Tibial nerve (tissue), 3 donors: ENCODE measurements at regions not wholly inside any gene's neighbourhood (a gene's known extent, or its start where the extent isn't known, plus 50 kb on each side); places are given as distances from the start of the nearest gene placed in this dataset.

Source experiments
- EP300 ChIP-seq, 2 donors: sonication (generic); formaldehyde crosslinking; IDR thresholded peaks; one replicate each; pipeline ENCODE4 v1.6.1; 2017; ENCODE audit warnings: antibody characterized with exemption in 2 of 2, mild to moderate bottlenecking in 1 of 2
- POLR2A ChIP-seq, 2 donors: fragments of 450-650 bp; IDR thresholded peaks; one replicate each; pipeline ENCODE4 v1.6.1; 2017; ENCODE audit warnings: antibody characterized with exemption in 2 of 2, mild to moderate bottlenecking in 2 of 2, moderate library complexity in 2 of 2

- TF ChIP-seq POLR2A (IDR thresholded peaks at IDR 0.05), result no peak
- TF ChIP-seq EP300 (IDR thresholded peaks at IDR 0.05), result no peak
Observed at GRCh38 chr16:66229651-66230050, 136.8 kb upstream of the CDH5 start.
